OCI-LY1 (cell line): ENCODE measurements at regions not wholly inside any gene's neighbourhood (a gene's known extent, or its start where the extent isn't known, plus 50 kb on each side); places are given as distances from the start of the nearest gene placed in this dataset.

Source experiments
- H2AFZ ChIP-seq: fragments of 200-600 bp; sonication (generic), shearing (Covaris generic); 2 replicates; pipeline ENCODE4 v1.6.0; 2014; ENCODE audit warnings: antibody characterized with exemption, mild to moderate bottlenecking, low read length
- H3F3A ChIP-seq: fragments of 200-600 bp; sonication (generic), shearing (Covaris generic); 2 replicates; pipeline ENCODE4 v1.6.0; 2014; ENCODE audit warnings: mild to moderate bottlenecking, antibody characterized with exemption, low read length, moderate library complexity; ENCODE audit not compliant: insufficient read depth
- H3K27ac ChIP-seq: fragments of 200-600 bp; sonication (generic); 2 replicates; pipeline ENCODE4 v1.5.1; 2014; ENCODE audit warnings: low read length, mixed run types, mild to moderate bottlenecking, low read depth; ENCODE audit not compliant: poor library complexity, severe bottlenecking
- H3K27me3 ChIP-seq: fragments of 200-600 bp; sonication (generic); 2 replicates; pipeline ENCODE4 v1.6.0; 2014; ENCODE audit warnings: antibody characterized with exemption, mild to moderate bottlenecking, low read length, moderate library complexity; ENCODE audit not compliant: insufficient read depth
- H3K36me3 ChIP-seq: fragments of 200-600 bp; sonication (generic); 2 replicates; pipeline ENCODE4 v1.6.1; 2014; ENCODE audit warnings: mild to moderate bottlenecking, antibody characterized with exemption, low read length, moderate library complexity, mixed read lengths; ENCODE audit not compliant: insufficient read depth
- H3K4me1 ChIP-seq: fragments of 200-600 bp; sonication (generic); 2 replicates; pipeline ENCODE4 v1.5.1; 2014; ENCODE audit warnings: mild to moderate bottlenecking, low read length, moderate library complexity; ENCODE audit not compliant: insufficient read depth, severe bottlenecking
- H3K4me2 ChIP-seq: fragments of 200-600 bp; sonication (generic), shearing (Covaris generic); 2 replicates; pipeline ENCODE4 v1.6.1; 2014; ENCODE audit warnings: low read length
- H3K4me3 ChIP-seq: fragments of 200-600 bp; sonication (generic); 2 replicates; pipeline ENCODE4 v1.5.1; 2014; ENCODE audit warnings: low read length, low read depth, mild to moderate bottlenecking, mixed read lengths; ENCODE audit not compliant: poor library complexity, severe bottlenecking
- H3K79me2 ChIP-seq: fragments of 200-600 bp; shearing (Covaris generic); 2 replicates; pipeline ENCODE4 v1.6.1; 2016; ENCODE audit warnings: mixed run types, low read length, mixed read lengths; ENCODE audit not compliant: insufficient read depth
- H3K9ac ChIP-seq: fragments of 200-600 bp; sonication (generic), shearing (Covaris generic); 2 replicates; pipeline ENCODE4 v1.6.1; 2014; ENCODE audit warnings: mild to moderate bottlenecking, low read length, mixed read lengths
- H3K9me2 ChIP-seq: fragments of 200-600 bp; sonication (generic), shearing (Covaris generic); 2 replicates; pipeline ENCODE4 v1.6.1; 2014; ENCODE audit warnings: low read depth, mild to moderate bottlenecking, low read length, mixed read lengths
- H3K9me3 ChIP-seq: fragments of 200-600 bp; shearing (Covaris generic); 2 replicates; pipeline ENCODE4 v1.6.1; 2014; ENCODE audit warnings: low read length, mixed read lengths
- H4K20me1 ChIP-seq: fragments of 200-600 bp; sonication (generic), shearing (Covaris generic); 2 replicates; pipeline ENCODE4 v1.6.0; 2016; ENCODE audit warnings: mild to moderate bottlenecking, low read length; ENCODE audit not compliant: insufficient read depth
- CTCF ChIP-seq: fragments of 200-600 bp; sonication (generic), shearing (Covaris generic); IDR thresholded peaks from 2 replicates; pipeline ENCODE4 v1.5.1; 2017; ENCODE audit warnings: mild to moderate bottlenecking, antibody characterized with exemption, low read length, moderate library complexity, mixed read lengths
- EZH2 ChIP-seq: fragments of 200-600 bp; sonication (generic), shearing (Covaris generic); IDR thresholded peaks from 2 replicates; pipeline ENCODE4 v1.8.0; 2017; ENCODE audit warnings: borderline replicate concordance, mixed run types, mild to moderate bottlenecking, antibody characterized with exemption, low read length, moderate library complexity, mixed read lengths

- Histone ChIP-seq H4K20me1 (no peaks in the 10 kb centered on the region), H3K4me2 (no peak overlapping the region), H3K9me3 (no peaks in the 10 kb centered on the region), H3K79me2 (no peaks in the 10 kb centered on the region), H3K36me3 (no peaks in the 10 kb centered on the region), H3K9ac (no peak overlapping the region), H3K4me3 (no peak overlapping the region), H3K27ac (no peak overlapping the region), H3K27me3 (no peaks in the 10 kb centered on the region), H3K9me2 (no peaks in the 10 kb centered on the region), H3K4me1 (no peaks in the 10 kb centered on the region), H3F3A (no peaks in the 10 kb centered on the region), H2AFZ (no peak overlapping the region)
- TF ChIP-seq EZH2, result no peak
- TF ChIP-seq CTCF, result no peak
These were observed 672.4 kb downstream of the HTR1B start for GRCh38 chr6:76790881-76791280.

GRCh38 chr6:76790045-76790796, 673.1 kb downstream of the HTR1B start:
- H3K9me3 ChIP-seq, result no peaks in the 10 kb centered on the region
- H3K27me3 ChIP-seq, result no peaks in the 10 kb centered on the region
- H3K79me2 ChIP-seq, result no peaks in the 10 kb centered on the region
- H4K20me1 ChIP-seq, result no peaks in the 10 kb centered on the region
- H3K4me3 ChIP-seq, result no peak overlapping the region
- H3F3A ChIP-seq, result no peaks in the 10 kb centered on the region
- TF ChIP-seq CTCF (no peak), EZH2 (no peak)
- H3K9me2 ChIP-seq, result no peaks in the 10 kb centered on the region
- no peaks in the 10 kb centered on the region for H3K4me1 ChIP-seq
- no peak overlapping the region for H3K9ac ChIP-seq
- H3K27ac ChIP-seq, result no peak overlapping the region
- H2AFZ ChIP-seq, result no peak overlapping the region
- no peak overlapping the region for H3K4me2 ChIP-seq
- H3K36me3 ChIP-seq, result no peaks in the 10 kb centered on the region

DNA sequence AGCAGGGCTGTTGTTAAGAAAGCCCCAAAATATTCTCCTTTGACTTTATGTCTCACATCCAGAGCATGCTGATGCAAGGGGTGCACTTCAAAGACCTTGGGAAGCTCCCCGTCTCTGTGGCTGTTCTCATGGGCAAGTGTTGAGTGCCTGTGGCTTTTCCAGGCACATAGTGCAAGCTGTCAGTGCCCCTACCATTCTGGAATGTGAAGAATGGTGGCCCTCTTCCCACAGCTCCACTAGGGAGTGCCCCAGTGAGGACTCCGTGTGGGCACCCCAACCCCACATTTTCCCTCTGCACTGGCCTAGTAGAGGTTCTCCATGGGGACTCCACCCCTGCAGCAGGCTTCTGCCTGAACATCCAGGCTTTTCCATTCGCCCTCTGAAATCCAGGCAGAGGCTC, 673.7 kb downstream of the HTR1B start:
- Histone ChIP-seq H3K4me1 (no peaks in the 10 kb centered on the region), H3K9me3 (no peaks in the 10 kb centered on the region), H3K4me3 (no peak overlapping the region), H4K20me1 (no peaks in the 10 kb centered on the region), H3K9me2 (no peaks in the 10 kb centered on the region), H3K79me2 (no peaks in the 10 kb centered on the region), H3K27me3 (no peaks in the 10 kb centered on the region), H3K9ac (no peak overlapping the region), H3F3A (no peaks in the 10 kb centered on the region), H3K4me2 (no peak overlapping the region), H2AFZ (no peak overlapping the region), H3K36me3 (no peaks in the 10 kb centered on the region), H3K27ac (no peak overlapping the region)
- TF ChIP-seq CTCF (no peak), EZH2 (no peak)
